Fibroblast of lung (primary cell): ENCODE measurements at regions not wholly inside any gene's neighbourhood (a gene's known extent, or its start where the extent isn't known, plus 50 kb on each side); places are given as distances from the start of the nearest gene placed in this dataset.

Experiments
- EZH2 ChIP-seq: IDR thresholded peaks from 2 replicates; pipeline ENCODE4 v1.5.1; 2012; ENCODE audit warnings: low read length, control low read depth, mild to moderate bottlenecking; ENCODE audit errors: missing control alignments
- TF ChIP-seq, protein P1 (sequence below), 2 donors: IDR thresholded peaks in 1 of 2; conservative IDR thresholded peaks in 1 of 2; 1 replicate in 1 of 2; 2 replicates in 1 of 2; pipeline ENCODE4 v1.5.1; 2011 to 2012; ENCODE audit warnings: low read length in 2 of 2, control low read depth in 1 of 2, inconsistent platforms in 1 of 2, low read depth in 1 of 2, mild to moderate bottlenecking in 1 of 2

DNA sequence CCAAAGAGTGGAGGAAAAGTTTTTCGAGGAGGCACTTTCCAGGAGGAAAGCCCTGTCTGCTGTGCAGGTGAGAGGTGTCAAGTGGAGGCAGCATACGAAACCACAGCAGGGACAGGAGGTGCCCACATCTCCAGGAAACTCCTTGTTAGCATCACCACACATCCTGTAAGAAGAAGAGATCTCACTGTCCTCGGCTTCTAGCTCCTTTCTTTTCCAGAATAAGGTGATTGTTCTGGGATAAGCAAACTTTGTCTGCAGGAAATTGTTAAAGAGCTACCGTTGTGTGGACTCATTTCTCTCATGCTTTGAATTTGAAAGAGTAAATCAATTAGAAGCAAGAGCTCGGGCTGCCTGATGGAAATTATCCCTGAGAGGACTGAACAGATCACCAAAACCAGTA is 269.4 kb downstream of the CXCL12 start:
- TF ChIP-seq, protein P1, sequence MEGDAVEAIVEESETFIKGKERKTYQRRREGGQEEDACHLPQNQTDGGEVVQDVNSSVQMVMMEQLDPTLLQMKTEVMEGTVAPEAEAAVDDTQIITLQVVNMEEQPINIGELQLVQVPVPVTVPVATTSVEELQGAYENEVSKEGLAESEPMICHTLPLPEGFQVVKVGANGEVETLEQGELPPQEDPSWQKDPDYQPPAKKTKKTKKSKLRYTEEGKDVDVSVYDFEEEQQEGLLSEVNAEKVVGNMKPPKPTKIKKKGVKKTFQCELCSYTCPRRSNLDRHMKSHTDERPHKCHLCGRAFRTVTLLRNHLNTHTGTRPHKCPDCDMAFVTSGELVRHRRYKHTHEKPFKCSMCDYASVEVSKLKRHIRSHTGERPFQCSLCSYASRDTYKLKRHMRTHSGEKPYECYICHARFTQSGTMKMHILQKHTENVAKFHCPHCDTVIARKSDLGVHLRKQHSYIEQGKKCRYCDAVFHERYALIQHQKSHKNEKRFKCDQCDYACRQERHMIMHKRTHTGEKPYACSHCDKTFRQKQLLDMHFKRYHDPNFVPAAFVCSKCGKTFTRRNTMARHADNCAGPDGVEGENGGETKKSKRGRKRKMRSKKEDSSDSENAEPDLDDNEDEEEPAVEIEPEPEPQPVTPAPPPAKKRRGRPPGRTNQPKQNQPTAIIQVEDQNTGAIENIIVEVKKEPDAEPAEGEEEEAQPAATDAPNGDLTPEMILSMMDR (conservative IDR thresholded peaks at IDR 0.05 in 1 of 2, IDR thresholded peaks at IDR 0.05 in 1 of 2; ENCODE audit: low read depth in 1 of 2, low read length in 2 of 2), result no peak
- TF ChIP-seq EZH2, result no peak
